ENCODE measurements at regions not wholly inside any gene's neighbourhood (a gene's known extent, or its start where the extent isn't known, plus 50 kb on each side); places are given as distances from the start of the nearest gene placed in this dataset.
A peak's percentile ranks its signal among the peaks of the same experiment; 100 is the strongest.

DNA sequence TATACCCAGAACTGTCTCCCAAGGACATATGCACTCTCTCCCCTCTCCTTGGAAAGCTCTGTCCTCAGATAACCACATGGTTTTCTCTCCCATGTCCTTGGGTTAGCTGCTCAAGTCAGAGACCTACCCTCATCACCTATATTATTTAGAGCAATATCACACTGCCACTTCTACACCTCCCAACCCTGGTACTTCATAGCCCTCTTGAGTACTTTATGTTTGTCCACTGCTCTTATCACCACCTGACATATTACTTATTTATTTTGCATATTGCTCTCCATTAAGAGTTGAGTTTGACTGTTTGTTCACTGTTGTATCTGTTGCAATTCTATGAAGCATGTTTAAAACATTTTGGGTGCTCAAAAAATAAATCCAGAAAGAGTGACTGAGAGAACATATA lies 126.3 kb upstream of the ATP1B1 start:
- H3K9me3 Mint-ChIP-seq: peaks cover 9% of the 10 kb centered on the region
- H3K36me3 Mint-ChIP-seq (ENCODE audit: low read depth): no peaks in the 10 kb centered on the region
- peaks cover 2% of the 10 kb centered on the region for H3K27me3 Mint-ChIP-seq
- no peak overlapping the region for H3K4me3 Mint-ChIP-seq
- DNase-seq: no peak
- intact Hi-C loops (cut with micrococcal nuclease): no loop called here
- no peaks in the 10 kb centered on the region for H3K4me1 Mint-ChIP-seq
- no peak overlapping the region for H3K27ac Mint-ChIP-seq

DNA sequence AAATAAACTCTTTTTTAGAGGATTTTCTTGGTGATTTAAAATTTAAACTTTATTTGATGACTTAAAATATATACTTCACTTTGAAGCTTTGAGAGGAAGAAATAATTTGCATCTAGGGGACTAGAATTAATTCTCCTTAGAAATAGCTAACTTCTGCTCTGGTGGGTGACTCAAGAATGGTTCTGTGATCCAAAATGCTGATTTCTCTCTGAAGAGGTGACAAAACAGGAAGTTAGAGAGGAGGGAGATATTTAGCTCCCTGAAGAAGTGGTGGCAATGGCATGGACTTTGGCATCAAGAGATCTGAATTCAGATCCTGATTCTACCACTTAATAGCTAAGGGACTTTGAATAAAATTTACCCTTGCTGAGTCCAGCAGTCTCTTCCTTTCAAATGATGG lies 125.8 kb upstream of the ATP1B1 start:
- no peak for DNase-seq
- H3K4me1 Mint-ChIP-seq: no peaks in the 10 kb centered on the region
- no peak overlapping the region for H3K4me3 Mint-ChIP-seq
- H3K27ac Mint-ChIP-seq: no peak overlapping the region
- no peaks in the 10 kb centered on the region for H3K36me3 Mint-ChIP-seq (ENCODE audit: low read depth)
- intact Hi-C loops (cut with micrococcal nuclease): no loop called here
- H3K27me3 Mint-ChIP-seq: peaks cover 2% of the 10 kb centered on the region
- H3K9me3 Mint-ChIP-seq: peaks cover 11% of the 10 kb centered on the region

DNA sequence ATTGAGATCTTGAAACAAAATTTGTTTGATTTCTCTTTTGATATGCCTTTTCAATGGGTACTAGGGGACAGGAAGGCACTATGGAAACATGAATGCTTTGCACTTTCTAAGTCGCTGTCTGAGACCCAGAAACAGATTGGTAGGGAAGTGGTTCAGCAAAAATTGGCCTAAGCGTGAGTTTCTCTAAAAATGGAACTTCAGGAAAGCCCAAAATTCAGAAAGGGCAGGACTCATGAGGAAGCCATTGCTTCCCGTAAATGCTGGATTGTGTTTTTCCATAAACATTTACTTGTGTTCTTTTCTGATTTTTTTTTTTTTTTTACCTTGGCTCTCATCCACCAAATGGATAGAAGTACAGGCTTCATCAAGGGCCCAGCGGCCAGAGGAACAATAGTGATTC lies 123.7 kb upstream of the ATP1B1 start:
- Mint-ChIP-seq H3K36me3 (ENCODE audit: low read depth) (no peaks in the 10 kb centered on the region), H3K4me3 (no peak overlapping the region), H3K4me1 (no peaks in the 10 kb centered on the region), H3K9me3 (peaks cover 11% of the 10 kb centered on the region), H3K27me3 (peaks cover 3% of the 10 kb centered on the region), H3K27ac (no peak overlapping the region)
- intact Hi-C loops (cut with micrococcal nuclease): no loop called here
- no peak for DNase-seq

DNA sequence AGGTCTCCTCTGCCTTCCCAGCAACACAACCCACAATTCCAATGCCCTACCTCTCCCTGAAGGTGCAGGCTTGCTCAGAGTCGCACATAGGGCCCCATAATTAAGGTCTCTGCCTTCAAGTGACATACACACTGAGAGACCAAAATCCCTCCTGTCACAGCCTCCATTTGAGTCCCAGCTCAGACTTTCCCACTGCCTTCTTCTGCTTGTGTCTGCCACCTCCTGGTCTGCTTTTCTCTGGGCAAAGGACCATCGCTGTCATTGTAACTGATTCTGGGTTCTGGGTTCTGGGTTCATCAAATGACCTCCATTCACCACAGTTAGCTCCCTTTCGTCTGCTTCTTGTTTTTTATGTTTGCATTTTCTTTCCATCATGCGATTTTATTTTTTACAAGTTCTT lies 119.2 kb upstream of the ATP1B1 start:
- Mint-ChIP-seq H3K4me3 (no peak overlapping the region), H3K27me3 (peaks cover 5% of the 10 kb centered on the region), H3K36me3 (ENCODE audit: low read depth) (peaks cover 2% of the 10 kb centered on the region), H3K27ac (no peak overlapping the region), H3K4me1 (peaks cover 13% of the 10 kb centered on the region), H3K9me3 (peaks cover 7% of the 10 kb centered on the region)
- DNase-seq: no peak
- intact Hi-C loops (cut with micrococcal nuclease): no loop called here

DNA sequence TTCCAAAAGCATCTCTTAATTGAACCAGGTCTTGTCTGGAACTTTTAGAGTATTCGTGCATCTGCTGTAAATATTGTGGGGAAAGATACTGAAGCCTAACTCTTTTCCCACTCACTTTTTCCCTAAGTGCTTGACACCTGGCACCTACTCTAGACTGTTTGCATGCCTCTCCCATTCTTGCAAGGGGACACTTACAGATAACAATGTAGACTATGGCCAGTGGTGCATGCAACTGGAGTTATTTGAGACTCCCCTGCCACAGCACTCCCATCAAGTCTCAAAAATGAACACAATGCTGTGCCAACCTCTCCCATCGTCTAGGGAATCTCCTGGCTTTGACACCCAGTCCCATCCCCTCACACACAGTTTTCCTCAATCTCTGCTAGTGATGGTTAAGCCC lies 118.6 kb upstream of the ATP1B1 start:
- H3K9me3 Mint-ChIP-seq: peaks cover 7% of the 10 kb centered on the region
- no peak overlapping the region for H3K4me3 Mint-ChIP-seq
- no peak overlapping the region for H3K27ac Mint-ChIP-seq
- intact Hi-C loops (cut with micrococcal nuclease): no loop called here
- peaks cover 2% of the 10 kb centered on the region for H3K36me3 Mint-ChIP-seq (ENCODE audit: low read depth)
- no peak for DNase-seq
- peaks cover 5% of the 10 kb centered on the region for H3K27me3 Mint-ChIP-seq
- H3K4me1 Mint-ChIP-seq: peaks cover 14% of the 10 kb centered on the region

DNA sequence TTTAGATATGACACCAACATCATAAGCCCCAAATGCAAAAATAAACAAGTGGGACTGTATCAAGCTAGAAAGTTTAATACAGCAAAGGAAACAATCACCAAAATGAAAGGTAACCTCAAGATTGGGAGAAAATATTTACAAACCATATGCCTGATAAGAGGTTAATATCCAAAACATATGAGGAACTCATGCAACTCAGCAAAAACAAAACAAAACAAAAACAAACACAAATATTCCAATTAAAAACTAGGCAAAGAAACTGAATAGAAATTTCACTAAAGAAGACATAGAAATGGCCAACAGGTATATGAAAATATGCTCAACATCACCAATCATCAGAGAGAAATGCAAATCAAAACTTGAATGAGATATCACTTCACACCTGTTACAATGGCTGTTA lies 116.5 kb upstream of the ATP1B1 start:
- intact Hi-C loops (cut with micrococcal nuclease): loop anchor here (2.0 kb wide), 1 partner anchor 55 kb away; no protein-coding TSS in a partner anchor
- DNase-seq: no peak
- H3K27me3 Mint-ChIP-seq: peaks cover 5% of the 10 kb centered on the region
- no peak overlapping the region for H3K4me3 Mint-ChIP-seq
- H3K27ac Mint-ChIP-seq: no peak overlapping the region
- peaks cover 15% of the 10 kb centered on the region for H3K9me3 Mint-ChIP-seq
- H3K36me3 Mint-ChIP-seq (ENCODE audit: low read depth): peaks cover 2% of the 10 kb centered on the region
- peaks cover 15% of the 10 kb centered on the region for H3K4me1 Mint-ChIP-seq

DNA sequence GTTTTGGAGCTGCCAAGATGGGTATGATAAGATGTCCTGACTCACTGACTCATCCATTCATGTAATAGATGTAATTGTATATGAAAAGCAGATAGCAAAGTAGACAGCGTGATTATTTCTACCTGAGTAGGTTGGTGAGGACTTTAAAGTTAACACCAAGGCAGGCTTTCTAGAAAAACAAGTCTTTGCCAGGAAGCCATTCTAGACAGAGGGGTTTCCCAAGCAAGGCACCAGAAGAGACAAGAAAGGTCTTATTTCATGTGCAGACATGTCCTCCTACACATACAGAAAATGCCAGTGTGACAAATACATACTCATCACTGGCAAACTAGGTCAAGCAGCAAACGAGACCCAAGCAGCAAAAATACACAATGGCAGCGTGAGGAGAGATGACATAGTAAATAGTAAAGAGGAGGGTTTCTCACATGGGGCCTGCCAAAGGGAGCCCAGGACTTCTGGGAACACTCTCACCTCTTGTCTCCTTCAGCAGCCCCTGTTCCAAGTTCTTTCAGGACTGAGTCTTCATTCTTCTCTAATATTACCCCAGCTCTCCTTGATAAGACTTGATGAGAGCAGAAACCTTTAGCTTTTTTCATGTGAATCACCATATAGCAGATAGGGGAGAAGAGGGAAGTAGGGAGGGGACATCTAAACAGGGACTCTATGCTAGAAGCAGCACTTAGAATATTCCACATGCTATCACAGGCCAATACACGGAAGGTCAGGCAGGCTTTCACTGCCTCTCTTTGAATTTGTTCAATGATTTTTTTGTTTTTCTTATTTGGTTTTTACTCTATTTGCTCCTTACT lies 114.6 kb upstream of the ATP1B1 start:
- Mint-ChIP-seq H3K36me3 (ENCODE audit: low read depth) (peaks cover 2% of the 10 kb centered on the region), H3K4me1 (peaks cover 17% of the 10 kb centered on the region), H3K27ac (peak overlapping the region; percentile 86), H3K9me3 (peaks cover 22% of the 10 kb centered on the region), H3K4me3 (peak overlapping the region; percentile 1), H3K27me3 (peaks cover 5% of the 10 kb centered on the region)
- DNase-seq: peak; percentile 61
- intact Hi-C loops (cut with micrococcal nuclease): loop anchor here (2.0 kb wide), 2 partner anchors 21 to 53 kb away; no protein-coding TSS in a partner anchor

DNA sequence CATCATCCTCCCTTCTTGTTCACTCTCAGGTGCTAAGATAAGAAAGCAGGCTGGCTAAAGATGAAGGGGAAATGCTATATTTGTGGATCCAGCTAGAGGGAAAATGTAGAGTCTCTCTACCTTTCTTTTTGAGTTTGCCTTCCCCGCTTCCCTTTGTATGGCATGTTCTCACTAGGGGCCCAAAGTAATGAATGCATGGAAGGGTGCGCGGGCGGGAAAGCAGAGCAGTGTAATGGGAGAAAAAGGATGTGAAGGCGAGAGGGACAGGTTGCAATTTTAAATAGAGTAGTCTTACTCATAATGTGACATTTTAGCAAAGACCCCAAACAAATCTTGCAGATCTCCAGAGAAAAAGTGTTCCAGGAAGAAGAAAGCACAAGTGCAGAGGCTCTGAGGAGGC lies 105.1 kb upstream of the ATP1B1 start:
- peaks cover 3% of the 10 kb centered on the region for H3K27me3 Mint-ChIP-seq
- peaks cover 1% of the 10 kb centered on the region for H3K36me3 Mint-ChIP-seq (ENCODE audit: low read depth)
- peaks cover 7% of the 10 kb centered on the region for H3K9me3 Mint-ChIP-seq
- no peak overlapping the region for H3K4me3 Mint-ChIP-seq
- DNase-seq: no peak
- no peaks in the 10 kb centered on the region for H3K4me1 Mint-ChIP-seq
- H3K27ac Mint-ChIP-seq: no peak overlapping the region
- intact Hi-C loops (cut with micrococcal nuclease): no loop called here

DNA sequence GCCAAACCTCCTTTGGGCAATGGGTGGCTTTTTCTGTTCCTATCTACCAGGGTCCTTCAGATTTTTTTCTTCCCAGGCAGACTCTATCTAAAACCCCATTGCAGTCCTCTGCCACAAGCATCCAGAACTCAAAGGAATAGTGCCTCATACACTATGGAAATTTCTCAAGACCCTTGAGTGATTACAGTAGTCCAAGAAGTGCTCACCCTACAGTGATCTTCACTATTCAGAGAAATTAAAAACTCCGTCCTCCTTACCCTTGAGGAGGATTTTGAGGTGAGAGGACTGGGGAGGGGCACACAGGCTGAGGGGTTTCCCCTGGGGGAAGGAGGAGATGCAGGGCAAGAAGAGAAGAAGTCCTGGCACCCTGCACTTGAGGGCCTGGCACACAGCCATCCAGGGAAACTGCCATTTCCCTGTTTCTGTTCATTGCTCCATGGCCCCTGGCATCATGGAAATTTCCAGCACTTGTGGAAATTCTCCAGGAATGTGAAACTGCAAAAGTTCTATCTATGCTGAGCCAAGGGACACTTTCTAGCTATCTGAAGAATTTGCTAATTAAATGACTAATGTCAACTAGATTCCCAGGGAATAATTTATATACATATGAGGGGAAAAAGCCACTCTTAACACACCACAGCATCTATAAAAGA lies 102.5 kb upstream of the ATP1B1 start:
- Mint-ChIP-seq H3K9me3 (peaks cover 8% of the 10 kb centered on the region), H3K36me3 (ENCODE audit: low read depth) (no peaks in the 10 kb centered on the region), H3K4me1 (no peaks in the 10 kb centered on the region), H3K4me3 (no peak overlapping the region), H3K27me3 (peaks cover 3% of the 10 kb centered on the region), H3K27ac (no peak overlapping the region)
- intact Hi-C loops (cut with micrococcal nuclease): no loop called here
- DNase-seq: no peak

DNA sequence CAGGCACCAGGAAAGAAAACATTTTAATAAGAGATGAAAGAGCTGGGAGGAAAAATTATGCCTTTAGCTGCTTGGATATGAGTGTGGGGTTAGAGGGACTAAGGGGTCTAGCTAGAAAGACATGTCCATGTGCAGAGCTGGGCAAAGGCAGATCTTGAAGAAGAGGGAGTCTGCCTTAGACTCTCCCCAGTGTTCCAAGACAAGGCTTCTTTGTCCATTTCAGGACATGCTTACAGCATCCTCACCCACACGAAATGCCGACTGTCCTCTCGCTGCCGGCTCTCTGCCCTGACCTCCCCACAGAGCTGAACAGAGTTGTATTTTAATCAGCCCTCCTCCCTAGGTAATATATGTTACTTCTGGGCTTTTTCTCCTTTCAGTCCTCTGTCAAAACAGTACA lies 100.7 kb upstream of the ATP1B1 start:
- no peak overlapping the region for H3K4me3 Mint-ChIP-seq
- peaks cover 3% of the 10 kb centered on the region for H3K9me3 Mint-ChIP-seq
- no peaks in the 10 kb centered on the region for H3K36me3 Mint-ChIP-seq (ENCODE audit: low read depth)

DNA sequence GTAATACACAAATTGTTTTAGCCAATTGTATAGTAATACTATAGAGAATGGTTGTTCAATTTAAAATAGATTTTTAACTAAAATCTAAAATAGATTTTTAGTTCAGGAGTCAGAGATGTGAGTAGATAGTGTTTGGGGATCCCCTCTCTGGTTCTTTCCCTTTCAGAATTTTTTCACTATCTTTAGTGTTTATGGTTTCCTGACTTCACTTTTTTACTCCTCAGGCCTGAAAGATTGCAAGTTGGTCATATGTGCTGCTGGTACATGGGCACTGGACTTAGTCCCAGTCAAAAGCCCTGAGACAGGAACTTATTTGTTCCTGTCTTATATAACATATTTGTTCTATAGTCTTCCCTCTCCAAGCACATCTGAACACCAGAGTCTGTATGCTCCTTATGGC lies 96.8 kb upstream of the ATP1B1 start:
- Mint-ChIP-seq H3K27ac (peak overlapping the region; percentile 11), H3K9me3 (peaks cover 3% of the 10 kb centered on the region), H3K4me1 (peaks cover 11% of the 10 kb centered on the region), H3K36me3 (ENCODE audit: low read depth) (no peaks in the 10 kb centered on the region), H3K27me3 (peaks cover 2% of the 10 kb centered on the region), H3K4me3 (no peak overlapping the region)
- intact Hi-C loops (cut with micrococcal nuclease): no loop called here
- DNase-seq: no peak

More for the DNA sequence above, 100.7 kb upstream of the ATP1B1 start:
- intact Hi-C loops (cut with micrococcal nuclease): no loop called here
- no peak for DNase-seq
- H3K4me1 Mint-ChIP-seq: peaks cover 3% of the 10 kb centered on the region
- peaks cover 3% of the 10 kb centered on the region for H3K27me3 Mint-ChIP-seq
- H3K27ac Mint-ChIP-seq: no peak overlapping the region

DNA sequence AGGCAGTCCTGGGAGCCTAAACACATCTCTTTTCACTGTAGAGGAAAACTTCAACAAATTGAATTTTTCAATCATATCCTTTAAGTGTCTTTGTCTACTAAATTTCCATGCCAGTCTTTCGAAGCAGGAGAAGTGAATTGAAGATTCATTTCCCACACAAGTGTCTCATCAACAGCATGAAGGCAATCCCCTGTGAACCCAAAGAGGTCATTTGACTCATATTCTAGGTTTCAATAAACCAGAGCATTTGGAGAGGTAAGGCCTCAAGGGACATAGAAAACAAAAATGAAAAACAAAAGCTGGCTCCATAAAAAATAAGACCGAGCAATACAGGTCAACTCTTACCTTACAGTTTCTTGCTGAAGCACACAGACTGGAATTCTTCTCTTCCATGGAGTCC lies 94.1 kb upstream of the ATP1B1 start:
- intact Hi-C loops (cut with micrococcal nuclease): loop anchor here (2.0 kb wide), 2 partner anchors 20 to 36 kb away; no protein-coding TSS in a partner anchor
- no peak for DNase-seq
- Mint-ChIP-seq H3K27ac (peak overlapping the region; percentile 68), H3K4me1 (peaks cover 11% of the 10 kb centered on the region), H3K9me3 (peaks cover 7% of the 10 kb centered on the region), H3K36me3 (ENCODE audit: low read depth) (no peaks in the 10 kb centered on the region), H3K4me3 (no peak overlapping the region), H3K27me3 (no peaks in the 10 kb centered on the region)

DNA sequence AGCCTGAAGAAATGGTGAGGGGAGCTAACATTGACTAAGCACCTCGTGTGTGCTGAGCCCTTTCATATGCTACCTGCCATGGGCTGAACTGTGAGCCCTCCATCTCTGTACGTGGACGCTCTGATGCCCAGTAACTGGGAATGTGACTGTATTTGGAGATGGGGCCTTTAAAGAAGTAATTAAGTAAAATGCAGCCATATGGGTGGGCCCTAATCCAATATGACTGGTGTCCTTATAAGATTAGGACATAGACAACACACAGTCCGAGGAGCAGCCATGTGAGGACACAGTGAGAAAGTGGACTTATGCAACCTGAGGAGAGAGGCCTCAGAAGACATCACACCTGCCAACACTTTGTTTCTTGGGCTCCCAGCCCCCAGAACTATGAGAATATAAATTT lies 92.7 kb upstream of the ATP1B1 start:
- Mint-ChIP-seq H3K9me3 (peaks cover 4% of the 10 kb centered on the region), H3K27me3 (no peaks in the 10 kb centered on the region), H3K4me3 (no peak overlapping the region)

DNA sequence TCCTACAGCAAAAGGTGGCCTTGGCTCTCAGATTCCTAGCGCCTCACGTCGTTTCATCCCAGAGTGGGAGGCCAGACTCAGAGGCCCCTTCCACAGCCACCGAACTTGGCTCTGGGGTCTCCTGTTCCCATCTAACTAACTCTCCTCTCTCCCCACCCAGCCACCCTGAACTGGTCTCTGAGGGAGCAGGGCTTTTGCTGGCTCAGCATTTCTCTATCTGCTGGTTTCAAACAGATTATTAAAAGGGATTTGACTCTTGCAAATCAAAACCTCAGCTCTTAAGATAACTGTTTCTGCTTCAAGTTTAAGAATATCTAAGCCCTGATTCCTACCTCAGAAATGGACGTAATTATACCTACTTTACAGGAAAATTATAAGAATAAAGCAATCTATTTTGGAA lies 91.0 kb upstream of the ATP1B1 start:
- Mint-ChIP-seq H3K27me3 (no peaks in the 10 kb centered on the region), H3K4me1 (peaks cover 8% of the 10 kb centered on the region), H3K27ac (no peak overlapping the region), H3K9me3 (peaks cover 4% of the 10 kb centered on the region), H3K36me3 (ENCODE audit: low read depth) (no peaks in the 10 kb centered on the region), H3K4me3 (no peak overlapping the region)
- intact Hi-C loops (cut with micrococcal nuclease): no loop called here
- DNase-seq: no peak

More for the DNA sequence above, 92.7 kb upstream of the ATP1B1 start:
- DNase-seq: no peak
- no peaks in the 10 kb centered on the region for H3K36me3 Mint-ChIP-seq (ENCODE audit: low read depth)
- intact Hi-C loops (cut with micrococcal nuclease): loop anchor here (2.0 kb wide), 2 partner anchors 21 to 35 kb away; no protein-coding TSS in a partner anchor
- H3K4me1 Mint-ChIP-seq: peaks cover 11% of the 10 kb centered on the region
- no peak overlapping the region for H3K27ac Mint-ChIP-seq

Data from activated CD4-positive, alpha-beta T cell treated with anti-CD3 and anti-CD28 coated beads, Interleukin-2, amount 10 ng/mL, durations not matched to agents 24 days and 14 days (primary cell).